ENCODE measurements at regions not wholly inside any gene's neighbourhood (a gene's known extent, or its start where the extent isn't known, plus 50 kb on each side); places are given as distances from the start of the nearest gene placed in this dataset.

GRCh38 chr19:30274987-30275386, 97.2 kb upstream of the ZNF536 start:
- no peak for TF ChIP-seq CTCF (IDR thresholded peaks at IDR 0.05; ENCODE audit: borderline replicate concordance, insufficient read depth, low read depth, low read length)
- no peak overlapping the region for H3K4me3 ChIP-seq (ENCODE audit: low read depth, low read length)

GRCh38 chr19:30276011-30276882, 95.9 kb upstream of the ZNF536 start:
- TF ChIP-seq CTCF (IDR thresholded peaks at IDR 0.05; ENCODE audit: borderline replicate concordance, insufficient read depth, low read depth, low read length) = no peak
- no peak overlapping the region for H3K4me3 ChIP-seq (ENCODE audit: low read depth, low read length)

- no peak overlapping the region for H3K4me3 ChIP-seq (ENCODE audit: low read depth, low read length)
- no peak for TF ChIP-seq CTCF (IDR thresholded peaks at IDR 0.05; ENCODE audit: borderline replicate concordance, insufficient read depth, low read depth, low read length)
Measured at GRCh38 chr19:30276883-30277280, 95.3 kb upstream of the ZNF536 start.

GRCh38 chr19:30277941-30278881, 94.0 kb upstream of the ZNF536 start:
- TF ChIP-seq CTCF (IDR thresholded peaks at IDR 0.05; ENCODE audit: borderline replicate concordance, insufficient read depth, low read depth, low read length) = no peak
- no peak overlapping the region for H3K4me3 ChIP-seq (ENCODE audit: low read depth, low read length)

- TF ChIP-seq CTCF (IDR thresholded peaks at IDR 0.05; ENCODE audit: borderline replicate concordance, insufficient read depth, low read depth, low read length) = no peak
- no peak overlapping the region for H3K4me3 ChIP-seq (ENCODE audit: low read depth, low read length)
Measured at GRCh38 chr19:30278882-30279254, 93.3 kb upstream of the ZNF536 start.

- H3K4me3 ChIP-seq (ENCODE audit: low read depth, low read length) = no peak overlapping the region
- no peak for TF ChIP-seq CTCF (IDR thresholded peaks at IDR 0.05; ENCODE audit: borderline replicate concordance, insufficient read depth, low read depth, low read length)
Measured at GRCh38 chr19:30280018-30280417, 92.2 kb upstream of the ZNF536 start.
